Neural cell (in vitro differentiated cells): ENCODE measurements at regions not wholly inside any gene's neighbourhood (a gene's known extent, or its start where the extent isn't known, plus 50 kb on each side); places are given as distances from the start of the nearest gene placed in this dataset.

Experiments
- H2AFZ ChIP-seq: fragments of 200-600, 300-800 bp; sonication (generic), shearing (Covaris generic); 2 replicates; pipeline ENCODE4 v1.6.0; 2014; ENCODE audit warnings: low read depth, mild to moderate bottlenecking, antibody characterized with exemption, low read length, moderate library complexity
- H3F3A ChIP-seq: fragments of 200-600 bp; shearing (Covaris generic); 2 replicates; pipeline ENCODE4 v1.6.1; 2016; ENCODE audit warnings: mild to moderate bottlenecking, moderate library complexity, mixed read lengths, antibody characterized with exemption, low read length; ENCODE audit not compliant: insufficient read depth, poor library complexity, severe bottlenecking
- H3K27ac ChIP-seq: fragments of 200-600, 300-800 bp; sonication (generic), shearing (Covaris generic); 2 replicates; pipeline ENCODE4 v1.5.1; 2014; ENCODE audit warnings: mild to moderate bottlenecking, low read length, moderate library complexity
- H3K27me3 ChIP-seq: fragments of 300-800, 200-600 bp; sonication (generic), shearing (Covaris generic); 2 replicates; pipeline ENCODE4 v1.6.0; 2014; ENCODE audit warnings: mild to moderate bottlenecking, low read depth, low read length, moderate library complexity; ENCODE audit not compliant: insufficient read depth
- H3K36me3 ChIP-seq: fragments of 300-800, 200-600 bp; sonication (generic), shearing (Covaris generic); 2 replicates; pipeline ENCODE4 v1.5.1; 2014; ENCODE audit warnings: mild to moderate bottlenecking, antibody characterized with exemption, low read length, moderate library complexity; ENCODE audit not compliant: insufficient read depth
- H3K4me2 ChIP-seq: fragments of 300-800, 200-600 bp; sonication (generic), shearing (Covaris generic); 2 replicates; pipeline ENCODE4 v1.6.0; 2014; ENCODE audit warnings: mild to moderate bottlenecking, low read length
- H3K4me3 ChIP-seq: fragments of 300-800, 200-600 bp; sonication (generic), shearing (Covaris generic); 2 replicates; pipeline ENCODE4 v1.5.1; 2014; ENCODE audit warnings: mild to moderate bottlenecking, low read length, moderate library complexity
- H3K79me2 ChIP-seq: fragments of 200-600 bp; shearing (Covaris generic); replicated peaks from 2 replicates; pipeline ENCODE4 v1.6.0; 2014; ENCODE audit warnings: mild to moderate bottlenecking, low read length, moderate library complexity; ENCODE audit not compliant: insufficient read depth
- H3K9ac ChIP-seq: fragments of 300-800, 200-600 bp; sonication (generic), shearing (Covaris generic); 2 replicates; pipeline ENCODE4 v1.6.1; 2016; ENCODE audit warnings: mild to moderate bottlenecking, low read length, mixed read lengths
- H3K9me2 ChIP-seq: fragments of 200-600 bp; shearing (Covaris generic); 2 replicates; pipeline ENCODE4 v1.6.1; 2016; ENCODE audit warnings: mild to moderate bottlenecking, low read length, mixed read lengths; ENCODE audit not compliant: insufficient read depth
- H3K9me3 ChIP-seq: fragments of 200-600, 300-800 bp; sonication (generic), shearing (Covaris generic); 2 replicates; pipeline ENCODE4 v1.6.1; 2016; ENCODE audit warnings: mild to moderate bottlenecking, mixed run types, low read length, moderate library complexity, mixed read lengths
- H4K20me1 ChIP-seq: fragments of 200-600 bp; shearing (Covaris generic); 2 replicates; pipeline ENCODE4 v1.6.1; 2016; ENCODE audit warnings: mild to moderate bottlenecking, mixed run types; ENCODE audit not compliant: insufficient read depth
- CTCF ChIP-seq: fragments of 450-650 bp; IDR thresholded peaks from 2 replicates; pipeline ENCODE4 v1.5.1; 2014; ENCODE audit warnings: antibody characterized with exemption, mild to moderate bottlenecking, moderate library complexity; ENCODE audit not compliant: poor library complexity, severe bottlenecking
- EP300 ChIP-seq: fragments of 450-650 bp; conservative IDR thresholded peaks from 2 replicates; pipeline ENCODE4 v1.6.1; 2014; ENCODE audit warnings: antibody characterized with exemption, mild to moderate bottlenecking, moderate library complexity; ENCODE audit not compliant: poor library complexity, severe bottlenecking
- EZH2 ChIP-seq: fragments of 200-600, 300-800 bp; shearing (Covaris generic), sonication (generic); IDR thresholded peaks from 2 replicates; pipeline ENCODE4 v1.6.1; 2014; ENCODE audit warnings: antibody characterized with exemption, low read length, borderline replicate concordance, mild to moderate bottlenecking; ENCODE audit not compliant: insufficient read depth, poor library complexity, severe bottlenecking
- MXI1 ChIP-seq: fragments of 450-650 bp; conservative IDR thresholded peaks from 2 replicates; pipeline ENCODE4 v1.6.1; 2014; ENCODE audit warnings: antibody characterized with exemption, mild to moderate bottlenecking; ENCODE audit not compliant: poor library complexity, severe bottlenecking
- POLR2AphosphoS5 ChIP-seq: IDR thresholded peaks from 2 replicates; pipeline ENCODE4 v1.6.1; 2012
- RAD21 ChIP-seq: fragments of 450-650 bp; conservative IDR thresholded peaks from 2 replicates; pipeline ENCODE4 v1.6.1; 2014; ENCODE audit warnings: antibody characterized with exemption, mild to moderate bottlenecking, moderate library complexity
- SMC3 ChIP-seq: fragments of 450-650 bp; conservative IDR thresholded peaks from 2 replicates; pipeline ENCODE4 v1.6.1; 2014; ENCODE audit warnings: antibody characterized with exemption, mild to moderate bottlenecking, moderate library complexity; ENCODE audit not compliant: poor library complexity
- TAF1 ChIP-seq: IDR thresholded peaks from 2 replicates; pipeline ENCODE4 v1.6.1; 2012; ENCODE audit warnings: low read depth
- TF ChIP-seq, protein P1 (sequence below): IDR thresholded peaks from 2 replicates; pipeline ENCODE4 v1.6.1; 2012; ENCODE audit warnings: borderline replicate concordance

GRCh38 chr9:16248822-16249221 lies 621.6 kb downstream of the BNC2 start:
- Histone ChIP-seq H2AFZ (no peak overlapping the region), H3K27me3 (no peaks in the 10 kb centered on the region), H3K27ac (no peak overlapping the region), H3K9ac (no peak overlapping the region), H3F3A (no peaks in the 10 kb centered on the region), H3K79me2 (no peaks in the 10 kb centered on the region), H3K4me2 (no peak overlapping the region), H3K9me3 (no peaks in the 10 kb centered on the region), H3K4me3 (no peak overlapping the region), H3K9me2 (no peaks in the 10 kb centered on the region), H3K36me3 (no peaks in the 10 kb centered on the region), H4K20me1 (no peaks in the 10 kb centered on the region)
- TF ChIP-seq, protein P1, sequence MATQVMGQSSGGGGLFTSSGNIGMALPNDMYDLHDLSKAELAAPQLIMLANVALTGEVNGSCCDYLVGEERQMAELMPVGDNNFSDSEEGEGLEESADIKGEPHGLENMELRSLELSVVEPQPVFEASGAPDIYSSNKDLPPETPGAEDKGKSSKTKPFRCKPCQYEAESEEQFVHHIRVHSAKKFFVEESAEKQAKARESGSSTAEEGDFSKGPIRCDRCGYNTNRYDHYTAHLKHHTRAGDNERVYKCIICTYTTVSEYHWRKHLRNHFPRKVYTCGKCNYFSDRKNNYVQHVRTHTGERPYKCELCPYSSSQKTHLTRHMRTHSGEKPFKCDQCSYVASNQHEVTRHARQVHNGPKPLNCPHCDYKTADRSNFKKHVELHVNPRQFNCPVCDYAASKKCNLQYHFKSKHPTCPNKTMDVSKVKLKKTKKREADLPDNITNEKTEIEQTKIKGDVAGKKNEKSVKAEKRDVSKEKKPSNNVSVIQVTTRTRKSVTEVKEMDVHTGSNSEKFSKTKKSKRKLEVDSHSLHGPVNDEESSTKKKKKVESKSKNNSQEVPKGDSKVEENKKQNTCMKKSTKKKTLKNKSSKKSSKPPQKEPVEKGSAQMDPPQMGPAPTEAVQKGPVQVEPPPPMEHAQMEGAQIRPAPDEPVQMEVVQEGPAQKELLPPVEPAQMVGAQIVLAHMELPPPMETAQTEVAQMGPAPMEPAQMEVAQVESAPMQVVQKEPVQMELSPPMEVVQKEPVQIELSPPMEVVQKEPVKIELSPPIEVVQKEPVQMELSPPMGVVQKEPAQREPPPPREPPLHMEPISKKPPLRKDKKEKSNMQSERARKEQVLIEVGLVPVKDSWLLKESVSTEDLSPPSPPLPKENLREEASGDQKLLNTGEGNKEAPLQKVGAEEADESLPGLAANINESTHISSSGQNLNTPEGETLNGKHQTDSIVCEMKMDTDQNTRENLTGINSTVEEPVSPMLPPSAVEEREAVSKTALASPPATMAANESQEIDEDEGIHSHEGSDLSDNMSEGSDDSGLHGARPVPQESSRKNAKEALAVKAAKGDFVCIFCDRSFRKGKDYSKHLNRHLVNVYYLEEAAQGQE = no peak
- TF ChIP-seq SMC3 (no peak), EP300 (no peak), POLR2AphosphoS5 (no peak), RAD21 (no peak), EZH2 (no peak), MXI1 (no peak), CTCF (no peak), TAF1 (no peak)

- no peak overlapping the region for H3K4me2 ChIP-seq
- no peak overlapping the region for H3K4me3 ChIP-seq
- no peak overlapping the region for H3K9ac ChIP-seq
- no peak for TF ChIP-seq RAD21
- TF ChIP-seq TAF1 = no peak
- TF ChIP-seq CTCF = no peak
- TF ChIP-seq, protein P1 = no peak
- TF ChIP-seq EP300 = no peak
- no peak for TF ChIP-seq EZH2
- TF ChIP-seq POLR2AphosphoS5 = no peak
- TF ChIP-seq MXI1 = no peak
- no peak overlapping the region for H3K27ac ChIP-seq
- H3K9me3 ChIP-seq = no peaks in the 10 kb centered on the region
- H3F3A ChIP-seq = no peaks in the 10 kb centered on the region
- H3K36me3 ChIP-seq = no peaks in the 10 kb centered on the region
- no peak overlapping the region for H2AFZ ChIP-seq
- no peaks in the 10 kb centered on the region for H3K27me3 ChIP-seq
- no peaks in the 10 kb centered on the region for H4K20me1 ChIP-seq
- H3K9me2 ChIP-seq = no peaks in the 10 kb centered on the region
- no peaks in the 10 kb centered on the region for H3K79me2 ChIP-seq
Observed at GRCh38 chr9:16252616-16253015, 617.9 kb downstream of the BNC2 start.
